EL (cell line): ENCODE measurements at regions not wholly inside any gene's neighbourhood (a gene's known extent, or its start where the extent isn't known, plus 50 kb on each side); places are given as distances from the start of the nearest gene placed in this dataset.
A peak's percentile ranks its signal among the peaks of the same experiment; 100 is the strongest.

ENCODE experiments used
- DNase-seq: peaks from one replicate; pipeline ENCODE4 v3.0.0-alpha.2; 2016

DNA sequence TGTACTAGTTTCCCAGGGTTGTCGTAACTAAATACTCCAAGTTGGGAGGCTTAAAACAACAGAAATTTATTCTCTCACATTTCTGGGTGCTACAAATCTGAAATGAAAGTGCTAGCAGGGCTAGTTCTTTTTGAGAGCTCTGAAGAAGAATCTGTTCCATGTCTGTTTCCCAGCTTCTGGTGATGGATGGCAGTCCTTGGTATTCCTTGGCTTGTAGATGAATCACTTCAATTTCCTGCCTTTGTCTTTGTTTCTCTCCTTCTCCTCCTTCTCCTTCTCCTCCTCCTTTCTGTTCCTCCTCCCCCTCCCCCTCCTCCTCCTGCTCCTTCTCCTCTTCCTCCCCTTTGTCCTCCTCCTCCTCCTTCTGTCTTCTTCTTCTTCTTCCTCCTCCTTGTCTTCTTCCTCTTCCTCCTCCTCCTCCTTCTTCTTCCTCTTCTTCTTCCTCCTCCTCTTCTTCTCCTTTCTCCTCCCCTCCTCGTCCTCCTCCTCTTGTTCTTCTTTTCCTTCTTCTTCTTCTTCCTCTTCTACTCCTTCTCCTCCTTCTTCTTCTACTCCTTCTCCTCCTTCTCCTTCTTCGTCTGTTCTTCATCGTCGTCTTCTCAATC lies 104.7 kb upstream of the ANKRD55 start:
- DNase-seq, result no peak

- no peak for DNase-seq
Measured at GRCh38 chr5:56335212-56335611, 102.1 kb upstream of the ANKRD55 start.

DNA sequence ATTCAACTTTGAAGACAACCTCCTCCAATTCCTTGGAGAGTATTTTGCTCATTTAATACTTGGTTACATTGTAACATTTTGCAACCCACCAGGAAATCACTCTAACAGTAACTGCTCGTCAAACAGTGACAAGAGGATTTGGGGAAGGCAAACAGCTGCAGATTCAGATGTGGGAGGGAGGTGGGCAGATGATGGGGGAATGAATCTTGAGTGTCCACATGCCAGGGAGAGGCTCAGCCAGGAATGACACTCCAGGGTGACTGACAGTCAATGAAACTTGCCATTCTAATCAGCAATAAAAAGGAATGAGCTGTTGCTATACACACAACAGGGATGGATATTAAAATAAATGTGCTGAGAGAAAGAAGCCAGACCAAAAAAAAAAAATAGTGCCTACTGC lies 97.7 kb upstream of the ANKRD55 start:
- DNase-seq, result no peak

GRCh38 chr5:56330167-56330566 lies 97.0 kb upstream of the ANKRD55 start:
- no peak for DNase-seq

- DNase-seq, result no peak
Measured at GRCh38 chr5:56329652-56330051, 96.5 kb upstream of the ANKRD55 start.

DNA sequence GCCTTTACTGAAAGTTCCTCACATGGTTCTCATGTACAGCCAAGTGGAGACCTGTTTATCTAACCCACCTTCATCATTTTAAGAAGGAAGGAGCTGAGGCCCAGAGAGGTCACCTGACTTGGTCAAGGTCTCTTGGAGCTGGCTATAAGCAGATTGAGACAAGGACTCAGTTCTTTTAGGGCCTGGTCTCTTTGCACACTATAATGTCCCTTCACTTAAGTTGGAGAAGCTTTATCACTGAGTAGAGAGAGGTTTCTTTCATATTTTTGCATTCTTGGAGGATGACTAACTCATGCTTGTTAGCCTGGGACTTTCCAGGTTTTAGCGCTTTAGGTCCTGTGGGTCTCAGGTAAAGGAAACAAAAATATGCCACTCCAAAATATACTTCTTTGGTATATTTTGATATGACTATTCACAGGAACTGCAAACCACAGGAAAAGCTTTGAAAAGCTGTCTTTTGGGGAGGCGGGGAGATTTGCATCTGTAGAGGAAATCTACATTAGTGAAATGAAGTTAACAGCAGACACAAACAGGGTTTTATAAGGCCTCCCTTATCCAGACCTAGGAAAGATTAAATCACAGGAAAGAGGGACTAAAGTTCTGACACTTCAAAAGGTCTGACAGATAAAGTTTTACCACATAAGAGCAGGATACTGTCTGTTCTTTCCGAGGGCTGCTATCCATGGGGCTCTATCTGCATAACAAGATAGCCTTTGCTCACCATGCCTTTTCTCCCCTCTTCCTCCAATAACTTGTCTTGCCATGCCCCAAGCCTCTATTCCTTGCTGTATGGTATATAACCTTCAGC lies 95.8 kb upstream of the ANKRD55 start:
- DNase-seq, result peak; percentile 65

DNA sequence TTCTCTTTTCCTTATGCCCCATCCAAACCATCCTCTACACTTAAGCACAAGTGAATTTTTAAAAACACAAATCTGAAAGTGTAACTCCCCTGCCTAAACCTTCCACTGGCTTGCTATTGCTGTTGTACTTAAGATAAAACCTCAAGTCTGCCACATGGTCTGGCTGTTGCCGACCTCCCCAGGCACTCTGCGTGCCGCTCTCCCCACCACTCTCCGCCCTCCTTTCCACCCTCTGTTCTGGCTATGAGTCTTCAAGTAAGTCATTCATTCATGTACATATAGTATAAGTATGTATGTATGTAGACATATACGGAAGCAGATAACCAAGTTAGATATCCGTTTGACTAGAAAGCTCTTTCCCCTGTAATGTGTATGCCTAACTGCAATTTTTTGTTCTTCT lies 94.7 kb upstream of the ANKRD55 start:
- DNase-seq, result no peak

DNA sequence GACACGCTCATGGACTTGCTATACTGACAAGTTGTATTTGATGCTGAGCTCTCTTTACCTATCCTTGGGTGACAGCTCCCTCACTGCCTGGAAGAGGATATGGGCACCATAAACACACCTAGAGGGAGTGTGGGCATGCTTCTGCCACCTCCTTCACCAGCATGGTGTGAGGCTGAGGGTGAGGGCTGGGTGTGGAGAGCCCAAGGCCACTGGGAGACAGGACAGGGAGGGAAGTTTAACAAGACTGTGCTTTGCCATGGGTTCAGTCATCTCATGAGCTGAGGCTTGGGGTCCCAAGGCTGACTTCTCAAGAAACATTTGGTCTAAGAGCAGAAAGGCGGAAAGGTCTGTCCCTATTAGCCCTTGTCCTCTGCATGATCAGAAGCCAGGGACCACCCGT lies 93.6 kb upstream of the ANKRD55 start:
- DNase-seq, result no peak

GRCh38 chr5:56326116-56326515 lies 93.0 kb upstream of the ANKRD55 start:
- DNase-seq, result no peak

GRCh38 chr5:56325039-56325438 lies 91.9 kb upstream of the ANKRD55 start:
- DNase-seq, result no peak

DNA sequence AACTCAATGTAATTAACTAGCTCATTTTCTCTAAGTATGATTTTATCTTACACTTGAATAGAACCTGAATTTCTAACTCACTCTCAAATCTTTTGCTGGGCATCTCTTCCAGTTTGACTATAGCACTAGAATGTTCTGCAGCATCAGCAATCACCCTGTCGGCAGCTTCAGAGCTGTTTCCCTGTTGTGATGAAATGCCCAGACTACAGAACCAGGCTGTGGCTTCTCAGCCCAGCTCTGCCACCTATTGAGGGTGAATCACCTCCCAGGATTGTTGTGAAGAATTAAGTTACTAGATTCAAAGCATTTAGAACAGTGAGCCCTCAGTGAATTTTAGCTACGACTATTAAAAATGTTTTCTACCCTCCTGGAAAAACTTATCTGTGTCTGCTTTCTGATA lies 90.4 kb upstream of the ANKRD55 start:
- peak; percentile 78 for DNase-seq

- no peak for DNase-seq
Measured at GRCh38 chr5:56322592-56322991, 89.5 kb upstream of the ANKRD55 start.

DNA sequence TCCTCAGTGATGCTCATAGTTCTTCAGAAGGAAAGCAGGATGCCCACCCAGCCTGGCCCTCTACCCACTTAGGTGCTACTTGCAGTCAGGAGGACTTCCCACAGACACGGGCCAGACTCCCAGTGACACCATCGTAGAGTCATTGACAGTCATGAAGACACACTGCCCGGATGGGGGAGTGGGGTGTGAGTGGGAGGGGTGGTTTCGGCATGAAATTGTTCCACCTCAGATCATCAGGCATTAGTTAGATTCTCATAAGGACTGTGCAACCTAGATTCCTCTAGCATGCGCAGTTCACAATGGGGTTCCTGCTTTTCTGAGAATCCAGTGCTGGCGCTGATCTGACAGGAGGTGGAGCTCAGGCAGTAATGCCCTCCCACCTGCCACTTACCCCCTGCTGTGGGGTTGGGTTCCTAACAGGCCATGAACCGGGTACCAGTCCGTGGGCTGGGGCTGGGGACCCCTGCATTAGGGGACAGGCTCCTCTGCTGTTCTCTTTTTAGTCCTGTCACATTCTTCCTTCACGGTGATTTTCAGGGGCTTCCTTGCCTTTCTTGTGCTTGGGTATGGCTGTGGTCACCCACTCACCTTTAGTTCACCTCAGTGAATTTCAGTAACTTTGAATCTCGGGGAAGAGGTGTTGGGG lies 88.2 kb upstream of the ANKRD55 start:
- DNase-seq, result no peak

DNA sequence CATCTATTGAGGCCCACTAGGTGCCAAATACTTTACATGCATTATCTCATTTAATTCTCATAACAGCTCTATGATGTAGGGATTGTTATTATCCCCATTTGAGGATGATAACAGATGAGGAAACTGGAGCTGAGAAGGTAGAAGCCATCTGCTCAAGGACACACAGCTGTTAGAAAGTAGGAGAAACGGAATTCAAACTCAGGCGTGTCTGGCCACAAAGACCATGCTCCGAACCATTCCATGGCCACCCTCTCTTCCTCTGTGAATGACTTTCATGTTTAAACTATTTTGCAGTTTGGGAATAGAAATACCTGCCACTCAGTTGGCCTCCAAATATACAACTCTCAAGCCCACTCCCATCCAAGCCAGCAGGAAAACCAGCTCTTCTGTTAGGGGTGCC lies 87.6 kb upstream of the ANKRD55 start:
- no peak for DNase-seq

GRCh38 chr5:56319526-56320181 lies 86.5 kb upstream of the ANKRD55 start:
- DNase-seq, result no peak

DNA sequence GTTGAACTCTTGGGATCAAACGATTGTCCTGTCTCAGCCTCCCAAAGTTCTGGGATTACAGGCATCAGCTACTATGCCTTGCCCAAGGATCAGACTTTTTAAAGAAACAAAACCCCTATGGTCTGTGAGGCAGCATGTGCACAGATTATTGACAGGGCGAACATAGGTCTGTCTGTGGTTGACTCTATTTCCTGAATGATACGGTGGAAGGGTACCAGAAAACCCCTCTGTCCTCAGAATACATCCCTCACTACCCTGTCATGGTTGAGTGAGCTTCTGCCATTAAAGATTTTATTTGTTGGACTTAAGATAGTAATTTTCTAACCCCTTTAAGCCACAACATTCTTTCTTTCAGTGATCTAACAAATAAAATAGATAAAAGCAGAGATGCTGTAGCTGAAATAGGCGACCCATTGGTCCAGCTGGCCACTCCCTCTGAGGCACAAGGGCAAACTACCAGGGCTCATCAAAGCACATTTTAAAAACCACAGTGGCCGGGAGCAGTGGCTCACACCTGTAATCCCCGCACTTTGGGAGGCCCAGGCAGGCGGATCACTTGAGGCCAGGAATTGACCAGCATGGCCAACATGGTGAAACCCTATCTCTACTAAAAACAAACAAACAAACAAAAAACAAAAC lies 84.9 kb upstream of the ANKRD55 start:
- DNase-seq, result no peak

- DNase-seq, result no peak
Measured at GRCh38 chr5:56316299-56316994, 83.3 kb upstream of the ANKRD55 start.

DNA sequence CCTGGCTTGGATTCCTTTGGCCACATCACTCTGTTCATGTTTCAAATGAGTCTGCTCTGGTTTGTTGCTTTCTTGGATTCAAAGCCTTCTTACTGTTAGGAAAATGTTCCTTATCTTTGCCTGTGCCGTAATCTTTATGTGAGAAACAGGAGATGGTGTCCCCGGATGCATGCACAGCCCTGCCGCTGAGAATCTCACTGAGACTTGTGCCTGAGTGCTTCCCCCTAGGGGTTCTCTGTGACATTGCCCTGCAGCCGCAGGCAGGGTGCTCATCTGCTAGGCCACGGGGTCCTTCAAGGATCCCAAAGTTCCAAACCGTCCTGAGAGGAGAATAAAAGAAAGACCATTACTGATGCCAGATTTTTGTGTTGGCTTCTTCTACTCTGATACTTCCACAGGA lies 81.4 kb upstream of the ANKRD55 start:
- peak; percentile 19 for DNase-seq

- DNase-seq, result no peak
Measured at GRCh38 chr5:56313596-56313995, 80.5 kb upstream of the ANKRD55 start.

- no peak for DNase-seq
Measured at GRCh38 chr5:56313004-56313531, 79.9 kb upstream of the ANKRD55 start.

GRCh38 chr5:56311306-56311905 lies 78.3 kb upstream of the ANKRD55 start:
- no peak for DNase-seq

GRCh38 chr5:56310711-56311204 lies 77.6 kb upstream of the ANKRD55 start:
- DNase-seq, result no peak
